NCI-H510A (cell line): ENCODE measurements at regions not wholly inside any gene's neighbourhood (a gene's known extent, or its start where the extent isn't known, plus 50 kb on each side); places are given as distances from the start of the nearest gene placed in this dataset.
A peak's percentile ranks its signal among the peaks of the same experiment; 100 is the strongest.

ENCODE experiments used
- DNase-seq: peaks from one replicate; lab custom pipeline; 2025; lab: John Stamatoyannopoulos, UW

DNA sequence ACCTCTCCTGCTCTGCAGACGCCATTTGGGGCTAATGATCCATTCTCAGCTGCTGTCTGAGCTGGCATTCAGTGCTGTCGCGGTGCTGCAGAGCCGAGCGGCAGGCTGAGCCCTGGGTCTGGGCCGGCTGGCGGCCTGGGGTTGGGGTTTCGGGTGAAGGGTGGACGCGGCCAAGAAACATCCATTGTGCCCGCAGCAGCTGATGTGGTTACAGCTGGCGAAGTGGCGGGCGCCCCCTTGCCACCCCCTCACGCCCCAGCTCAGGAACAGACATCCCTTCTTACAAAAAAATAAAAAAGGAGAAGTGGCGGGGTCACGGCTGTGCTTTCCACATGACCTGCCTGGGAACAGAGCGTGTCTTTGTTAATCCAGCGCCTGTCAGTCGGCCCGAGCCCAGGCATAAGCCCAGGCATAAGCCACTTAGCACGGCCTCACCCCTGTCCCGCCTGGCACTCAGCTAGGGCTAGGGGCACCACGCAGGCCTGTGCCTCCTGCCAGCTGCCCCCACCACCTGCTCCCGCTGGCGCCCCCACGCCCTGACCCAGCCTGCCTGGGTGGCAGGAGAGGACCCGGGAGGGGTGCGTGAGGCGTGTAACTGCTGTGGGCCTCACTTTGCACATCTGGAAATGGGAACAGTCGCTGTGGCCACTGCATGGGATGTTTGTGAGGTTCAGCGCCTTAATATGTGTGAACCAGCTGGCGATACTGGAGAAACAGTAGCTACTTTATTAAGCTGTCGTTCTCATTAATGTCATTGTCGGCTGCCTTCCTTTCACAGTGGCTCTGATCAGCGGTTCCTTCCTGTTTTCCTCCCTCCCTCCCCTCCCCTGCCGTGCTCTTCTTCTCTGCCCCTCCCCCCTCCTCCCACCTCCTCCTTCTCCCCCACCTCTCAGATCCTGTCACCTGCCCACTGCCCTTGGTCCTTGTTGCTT lies 197.7 kb upstream of the CIBAR2 start:
- no peak for DNase-seq

DNA sequence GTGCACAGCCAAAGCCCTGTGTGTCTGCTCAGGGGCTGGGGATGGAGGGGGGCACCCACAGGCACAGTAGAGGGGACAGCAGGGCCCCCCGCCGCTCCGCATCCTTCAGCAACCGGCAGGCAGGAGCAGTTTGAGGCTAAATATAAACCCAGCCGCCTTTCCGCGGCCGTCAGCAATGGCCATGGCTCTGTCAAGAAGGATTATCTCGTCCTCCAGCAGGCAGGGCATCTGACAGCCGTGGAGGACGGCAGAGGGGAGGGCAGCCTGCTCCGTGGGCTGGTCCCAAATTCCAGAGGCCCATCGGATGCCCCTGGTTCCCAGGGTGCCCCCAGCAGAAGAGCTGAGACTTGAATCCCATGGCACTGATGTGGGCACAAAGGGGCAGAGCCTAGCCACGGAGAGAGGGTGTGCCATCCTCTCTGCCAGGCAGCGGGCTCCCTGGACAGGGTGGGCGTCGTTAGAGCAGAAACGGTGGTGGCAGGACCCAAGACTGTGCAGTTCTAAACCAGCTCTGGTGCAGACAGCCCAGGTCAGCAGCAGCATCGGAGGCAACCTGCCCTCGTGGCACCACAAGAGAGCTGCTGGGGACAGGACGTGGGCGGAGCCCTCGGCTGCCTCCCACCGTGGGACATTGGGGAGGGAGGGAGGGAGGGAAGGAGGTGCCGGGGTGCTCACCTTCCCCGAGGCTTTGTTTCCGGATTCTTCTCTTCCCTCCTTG lies 198.8 kb upstream of the CIBAR2 start:
- no peak for DNase-seq

DNA sequence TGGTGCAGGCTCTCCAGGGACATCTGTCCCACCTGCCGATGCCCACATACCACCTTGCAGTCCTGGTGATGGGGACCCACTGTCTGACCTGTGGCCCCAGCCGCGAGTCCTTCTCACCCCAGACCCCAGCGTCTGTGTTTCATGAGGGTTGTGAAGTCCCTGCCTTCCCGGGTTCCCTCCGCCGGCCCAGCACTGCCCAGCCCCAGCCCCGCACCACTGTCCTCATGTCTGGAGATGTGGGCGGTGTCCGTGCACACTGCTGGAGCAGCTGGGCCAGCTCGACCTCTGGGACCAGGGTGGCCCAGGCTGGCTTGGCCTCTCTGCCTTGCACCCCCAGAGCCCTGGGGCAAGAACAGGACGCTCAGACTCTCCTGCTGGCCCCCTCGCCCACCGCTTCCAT lies 199.5 kb upstream of the CIBAR2 start:
- DNase-seq = no peak

DNA sequence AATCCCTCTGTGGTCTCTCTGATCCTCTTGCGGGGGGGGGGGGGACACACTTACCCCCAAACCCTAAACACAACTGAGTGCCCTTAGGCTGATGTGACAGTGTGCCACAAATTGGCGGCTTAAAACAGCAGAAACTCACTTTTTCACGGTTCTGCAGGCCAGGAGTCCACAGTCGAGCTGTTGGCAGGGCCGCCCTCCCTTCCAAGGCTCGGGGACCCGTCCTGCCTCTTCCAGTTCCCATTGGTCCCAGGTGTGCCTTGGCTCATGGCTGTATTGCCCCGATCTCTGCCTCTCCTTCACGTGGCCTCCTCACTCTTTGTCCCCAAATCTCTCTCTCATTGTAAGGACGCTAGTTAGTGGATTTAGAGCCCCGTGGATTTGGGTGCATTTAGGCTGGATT lies 199.9 kb upstream of the CIBAR2 start:
- DNase-seq = no peak

- DNase-seq = peak; percentile 63
These were observed 200.6 kb upstream of the CIBAR2 start for GRCh38 chr16:85312642-85313525.

DNA sequence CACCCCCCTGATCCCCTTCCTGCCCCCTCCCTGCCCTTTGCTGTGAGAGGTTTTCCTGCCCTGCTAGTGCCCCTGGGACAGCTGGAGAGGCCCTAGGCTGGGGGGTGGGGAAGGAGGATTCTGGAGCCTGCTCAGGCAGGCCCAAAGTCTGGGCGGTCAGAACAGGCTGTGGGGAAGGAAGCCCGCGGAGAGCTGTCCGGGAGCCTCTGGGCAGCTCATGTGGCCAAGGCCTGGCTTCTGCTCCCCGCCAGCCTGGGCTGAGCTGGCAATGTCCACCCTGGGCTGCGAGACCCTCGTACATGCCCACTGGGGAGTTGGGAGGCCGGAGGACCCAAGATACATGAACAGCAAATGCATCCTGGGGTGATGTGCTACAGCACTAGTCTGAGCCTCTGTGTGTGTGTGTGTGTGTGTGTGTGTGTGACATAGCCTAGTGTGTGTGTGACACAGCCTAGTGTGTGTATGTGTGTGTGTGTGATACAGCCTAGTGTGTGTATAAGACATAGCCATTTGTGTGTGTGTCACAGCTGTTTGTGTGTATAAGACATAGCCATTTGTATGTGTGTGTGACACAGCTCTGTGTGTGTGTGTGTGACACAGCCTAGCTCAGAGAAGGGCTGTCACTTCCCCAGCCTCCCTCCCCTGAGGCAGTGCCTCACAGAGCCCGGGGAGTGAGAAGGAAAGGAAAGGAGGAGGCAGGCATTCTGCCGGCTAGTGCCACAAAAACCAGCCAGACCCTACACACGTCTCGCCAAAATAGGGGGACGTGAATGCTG lies 201.4 kb upstream of the CIBAR2 start:
- DNase-seq = peak; percentile 57

DNA sequence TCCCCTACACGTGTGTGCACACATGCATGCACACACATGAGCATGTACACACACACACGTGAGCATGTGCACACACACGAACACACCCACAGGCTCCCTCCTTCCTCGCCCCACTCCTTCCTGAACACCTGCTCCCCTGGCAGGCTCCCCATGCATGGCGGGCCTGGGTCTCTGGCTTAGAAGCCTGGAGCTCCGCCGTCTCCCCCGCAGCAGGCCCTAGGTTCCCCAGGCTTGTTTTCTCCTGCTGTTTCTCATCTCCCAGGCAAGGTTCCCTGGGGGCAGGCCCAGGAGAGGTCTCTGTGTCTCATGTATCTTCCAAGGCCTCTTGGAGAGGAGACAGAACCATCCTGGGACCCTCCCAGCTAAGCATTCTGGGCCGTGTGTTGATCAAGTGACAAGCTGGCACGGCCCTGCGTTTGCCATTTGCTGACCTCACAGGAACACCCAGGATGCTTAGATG lies 202.3 kb upstream of the CIBAR2 start:
- no peak for DNase-seq

DNA sequence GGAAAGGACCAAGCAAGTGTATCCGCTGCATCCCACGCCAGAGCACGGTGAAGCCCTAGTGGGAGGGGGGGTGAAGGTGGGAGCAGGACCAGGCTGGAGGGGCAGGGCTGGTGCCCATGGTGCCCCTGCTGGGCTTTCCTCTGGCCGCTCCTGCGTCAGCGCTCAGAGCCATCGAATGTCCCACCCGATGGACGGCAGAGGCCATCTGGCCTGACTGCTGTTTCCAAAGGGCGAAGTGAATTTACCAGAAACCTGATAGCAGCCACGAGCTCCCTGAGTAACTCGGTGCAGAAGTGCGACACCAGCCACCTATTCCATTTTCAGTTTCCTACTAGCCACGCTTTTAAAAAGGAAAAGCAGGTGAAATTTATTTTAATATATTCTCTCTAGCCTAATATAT lies 203.6 kb upstream of the CIBAR2 start:
- no peak for DNase-seq

DNA sequence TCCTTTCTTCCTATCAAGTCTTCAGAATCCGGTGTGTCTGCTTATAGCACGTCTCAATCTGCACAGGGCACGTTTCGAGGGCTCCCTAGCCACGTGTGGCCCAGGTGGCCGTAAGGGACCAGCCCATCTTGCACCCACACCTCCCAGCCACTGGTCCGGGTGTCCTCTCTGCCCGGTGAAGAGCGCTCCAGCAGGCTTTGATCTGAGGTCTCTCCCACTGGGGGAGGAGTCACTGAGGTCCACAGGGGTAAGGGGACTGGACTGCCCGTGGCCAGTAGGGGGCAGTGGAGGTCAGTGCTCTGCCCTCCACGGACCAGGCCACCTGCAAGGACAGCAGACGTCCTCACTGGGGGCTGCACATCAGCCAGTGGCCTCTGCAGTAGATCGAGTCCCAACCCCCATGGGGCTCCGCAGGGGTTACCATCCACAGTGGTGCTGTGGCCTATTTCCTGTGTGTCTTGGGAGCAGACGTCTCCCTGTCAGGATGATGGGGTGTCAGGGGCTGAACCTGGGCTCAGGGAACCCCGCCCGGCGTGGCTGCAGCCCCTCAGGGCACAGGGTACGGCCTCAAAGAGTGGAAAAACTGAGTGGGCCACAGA lies 204.1 kb upstream of the CIBAR2 start:
- no peak for DNase-seq

- DNase-seq = no peak
These were observed 204.7 kb upstream of the CIBAR2 start for GRCh38 chr16:85316944-85317343.

DNA sequence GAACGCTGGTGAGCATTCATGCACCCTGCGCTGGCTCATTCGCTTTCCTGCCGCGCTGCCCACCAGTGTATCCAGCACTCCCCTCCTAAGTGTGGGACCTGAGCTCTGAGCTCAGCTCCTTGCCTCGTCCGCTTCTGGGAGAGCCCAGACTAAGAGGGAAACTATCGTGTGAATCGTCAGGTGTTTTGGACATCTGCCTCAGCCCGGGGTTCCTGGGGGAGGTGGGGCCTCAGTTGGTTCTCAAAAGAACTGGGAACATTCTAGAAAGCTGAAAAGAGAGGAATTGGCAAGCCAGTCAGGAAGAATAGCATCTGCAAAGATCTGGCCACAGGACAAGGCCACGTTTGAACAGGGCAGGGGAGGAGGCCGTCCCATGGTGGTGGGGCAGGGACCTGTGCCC lies 205.4 kb upstream of the CIBAR2 start:
- no peak for DNase-seq

GRCh38 chr16:85319208-85319983 lies 207.1 kb upstream of the CIBAR2 start:
- DNase-seq = no peak

DNA sequence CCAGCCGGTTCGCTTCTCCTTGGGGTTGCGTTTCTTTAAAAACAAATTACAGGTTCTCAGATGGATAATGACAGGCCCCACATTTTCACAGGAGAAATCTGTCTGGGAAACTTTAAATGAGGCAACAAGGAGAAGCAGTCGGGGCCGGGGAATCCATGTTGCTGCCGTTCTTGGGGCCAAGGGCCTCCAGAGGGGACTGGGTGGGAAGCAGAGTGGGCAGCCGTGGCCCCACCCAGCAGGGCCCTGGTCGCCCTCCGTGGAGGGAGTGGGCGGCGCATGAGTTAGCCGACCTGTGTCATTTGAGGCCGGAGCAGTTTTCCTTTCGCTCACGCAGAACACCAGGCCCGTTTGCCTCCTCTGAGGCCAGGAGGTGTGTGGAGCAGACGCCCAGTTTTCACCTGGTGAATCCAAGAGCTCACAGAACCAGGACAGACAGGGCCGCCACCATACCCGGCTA lies 207.7 kb upstream of the CIBAR2 start:
- no peak for DNase-seq

GRCh38 chr16:85320677-85321385 lies 208.6 kb upstream of the CIBAR2 start:
- no peak for DNase-seq

DNA sequence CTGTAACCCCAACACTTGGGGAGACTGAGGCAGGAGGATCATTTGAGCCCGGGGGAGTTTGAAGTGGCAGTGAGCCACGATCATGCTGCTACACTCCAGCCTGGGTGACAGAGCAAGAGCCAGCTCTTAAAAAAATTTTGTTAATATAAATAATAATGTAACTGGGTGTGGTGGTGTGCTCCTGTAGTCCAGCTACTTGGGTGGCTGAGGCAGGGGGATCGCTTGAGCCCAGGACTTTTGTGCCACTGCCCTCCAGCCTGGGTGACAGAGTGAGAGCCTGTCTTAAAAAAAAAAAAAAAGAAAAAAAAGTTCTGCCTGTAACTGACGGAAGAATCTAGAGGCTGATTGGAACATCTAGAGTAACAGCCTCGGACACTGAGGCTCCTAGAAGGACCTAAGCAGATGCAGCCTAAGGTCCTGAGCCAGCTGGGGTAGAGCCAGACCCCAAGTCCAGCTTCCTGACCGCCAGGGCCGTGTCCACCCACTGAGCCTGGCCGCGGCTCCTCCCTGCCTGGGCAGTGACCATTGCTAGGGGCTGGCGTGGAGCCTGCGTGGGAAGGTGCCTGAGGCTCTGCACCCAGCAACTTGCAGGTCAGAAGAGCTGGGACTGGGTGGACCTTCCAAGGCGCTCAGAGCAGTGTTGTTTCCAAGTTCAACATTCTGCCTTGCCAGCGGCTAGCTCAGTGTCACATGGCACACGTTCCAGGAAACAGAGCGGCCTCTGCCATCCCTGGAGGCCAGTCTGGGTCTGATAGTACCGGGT lies 209.4 kb upstream of the CIBAR2 start:
- no peak for DNase-seq

DNA sequence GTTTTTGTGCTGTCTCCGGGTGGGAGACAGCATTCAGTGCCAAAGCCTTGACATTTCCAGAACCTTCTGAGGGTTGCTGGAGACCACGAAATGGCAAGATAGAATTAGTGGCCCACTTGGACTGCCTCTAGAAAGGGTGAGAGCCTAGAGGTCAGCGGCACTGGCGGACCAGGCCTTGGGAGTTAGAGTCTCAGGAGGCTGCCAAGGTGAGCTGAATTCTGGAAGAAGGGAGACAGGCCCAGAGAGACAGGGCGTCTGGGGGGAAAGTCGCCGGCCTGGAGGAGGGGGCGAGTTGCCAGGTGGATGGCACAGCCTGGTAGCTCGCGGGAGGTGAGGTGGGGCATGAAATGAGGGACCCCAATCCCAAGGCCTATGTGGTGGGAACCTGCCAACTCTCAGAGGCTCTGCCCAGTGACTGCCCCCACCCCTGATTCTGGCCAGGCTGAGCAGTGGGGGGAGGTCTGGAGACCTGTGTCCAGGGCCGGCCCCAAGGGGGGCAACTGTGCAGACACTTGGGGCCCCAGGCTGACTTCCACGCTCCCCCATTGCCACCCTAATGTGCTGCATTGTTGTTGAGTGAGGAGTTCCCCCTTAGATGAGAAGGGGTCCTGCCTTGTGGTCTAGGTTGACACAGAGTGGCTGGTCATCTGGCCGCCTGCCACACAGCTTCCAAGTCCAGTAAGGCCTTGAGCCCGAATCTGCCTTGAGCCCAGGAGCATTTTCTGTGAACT lies 211.1 kb upstream of the CIBAR2 start:
- DNase-seq = no peak

DNA sequence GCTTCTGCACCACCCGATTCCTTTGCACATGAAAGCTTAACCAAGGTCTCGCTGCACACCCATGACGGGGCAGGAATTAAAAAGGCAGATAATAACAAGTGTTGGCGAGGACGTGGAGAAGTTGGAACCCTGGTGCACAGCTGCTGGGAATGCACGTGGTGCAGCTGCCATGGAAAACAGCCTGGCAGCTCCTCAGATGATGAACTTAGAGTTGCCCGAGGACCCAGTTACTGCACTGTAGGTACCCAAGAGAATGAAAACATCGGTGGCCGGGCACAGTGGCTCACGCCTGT lies 211.6 kb upstream of the CIBAR2 start:
- DNase-seq = no peak

DNA sequence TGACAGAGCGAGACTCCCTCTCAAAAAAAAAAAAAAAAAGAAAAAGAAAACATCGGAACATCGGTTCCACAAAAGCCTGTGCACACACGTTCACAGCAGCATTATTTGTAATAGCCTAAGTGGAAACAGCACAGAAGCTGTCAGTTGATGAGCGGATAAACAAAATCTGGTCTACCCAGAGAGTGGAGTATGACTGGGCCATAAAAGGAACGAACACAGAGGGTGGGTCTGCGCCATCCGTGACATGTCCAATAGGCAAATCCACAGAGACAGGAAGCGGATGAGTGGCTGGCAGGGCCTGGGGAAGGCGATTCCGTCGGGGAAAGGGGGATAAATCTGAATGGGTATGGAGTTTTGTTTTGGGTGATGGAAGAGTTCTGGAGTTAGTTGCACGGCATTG lies 212.2 kb upstream of the CIBAR2 start:
- DNase-seq = no peak
